ENCODE measurements at regions not wholly inside any gene's neighbourhood (a gene's known extent, or its start where the extent isn't known, plus 50 kb on each side); places are given as distances from the start of the nearest gene placed in this dataset.

DNA sequence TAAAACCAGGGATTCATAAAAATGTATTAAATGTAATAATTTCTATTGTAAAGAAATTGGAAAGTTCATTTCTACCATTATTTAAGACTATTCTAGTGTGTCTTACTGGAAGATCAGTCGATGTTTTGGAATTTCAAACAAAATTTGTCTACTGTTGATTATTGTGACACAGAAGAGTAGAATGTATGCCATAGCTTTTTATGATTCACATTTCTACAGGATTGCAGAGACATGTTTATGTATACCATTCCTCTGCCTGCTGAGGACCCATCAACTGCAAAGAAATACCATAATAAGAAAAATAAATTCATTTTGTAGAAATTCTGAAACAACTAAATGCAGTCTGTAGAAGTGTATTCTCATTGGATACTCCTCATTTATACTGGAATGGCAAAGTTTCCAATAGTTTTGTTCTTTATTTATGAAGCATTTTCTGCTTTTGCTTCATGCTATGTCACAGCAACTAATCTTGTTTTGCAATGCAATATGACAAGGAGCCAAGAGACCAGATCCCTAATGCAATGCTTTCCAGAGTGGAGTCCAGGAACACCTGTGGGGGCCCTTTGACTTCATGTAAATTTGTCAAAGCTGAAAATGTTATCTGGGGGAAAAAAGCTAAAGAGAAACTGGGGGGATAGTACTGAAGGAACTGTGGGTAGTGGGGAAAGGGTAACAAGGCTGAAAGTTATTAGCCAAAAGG lies 172.9 kb upstream of the LRIG3 start:
- H3K9me3 Mint-ChIP-seq = no peaks in the 10 kb centered on the region
- H3K27me3 Mint-ChIP-seq = no peaks in the 10 kb centered on the region
- DNase-seq (ENCODE audit: extremely low spot score, unreplicated experiment) = no peak
- H3K4me3 Mint-ChIP-seq = no peak overlapping the region
- TF ChIP-seq, protein P1, sequence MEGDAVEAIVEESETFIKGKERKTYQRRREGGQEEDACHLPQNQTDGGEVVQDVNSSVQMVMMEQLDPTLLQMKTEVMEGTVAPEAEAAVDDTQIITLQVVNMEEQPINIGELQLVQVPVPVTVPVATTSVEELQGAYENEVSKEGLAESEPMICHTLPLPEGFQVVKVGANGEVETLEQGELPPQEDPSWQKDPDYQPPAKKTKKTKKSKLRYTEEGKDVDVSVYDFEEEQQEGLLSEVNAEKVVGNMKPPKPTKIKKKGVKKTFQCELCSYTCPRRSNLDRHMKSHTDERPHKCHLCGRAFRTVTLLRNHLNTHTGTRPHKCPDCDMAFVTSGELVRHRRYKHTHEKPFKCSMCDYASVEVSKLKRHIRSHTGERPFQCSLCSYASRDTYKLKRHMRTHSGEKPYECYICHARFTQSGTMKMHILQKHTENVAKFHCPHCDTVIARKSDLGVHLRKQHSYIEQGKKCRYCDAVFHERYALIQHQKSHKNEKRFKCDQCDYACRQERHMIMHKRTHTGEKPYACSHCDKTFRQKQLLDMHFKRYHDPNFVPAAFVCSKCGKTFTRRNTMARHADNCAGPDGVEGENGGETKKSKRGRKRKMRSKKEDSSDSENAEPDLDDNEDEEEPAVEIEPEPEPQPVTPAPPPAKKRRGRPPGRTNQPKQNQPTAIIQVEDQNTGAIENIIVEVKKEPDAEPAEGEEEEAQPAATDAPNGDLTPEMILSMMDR (conservative IDR thresholded peaks at IDR 0.05) = no peak
- H3K4me1 Mint-ChIP-seq (ENCODE audit: unreplicated experiment) = no peaks in the 10 kb centered on the region
- H3K36me3 Mint-ChIP-seq = no peaks in the 10 kb centered on the region
- no peak overlapping the region for H3K27ac Mint-ChIP-seq

DNA sequence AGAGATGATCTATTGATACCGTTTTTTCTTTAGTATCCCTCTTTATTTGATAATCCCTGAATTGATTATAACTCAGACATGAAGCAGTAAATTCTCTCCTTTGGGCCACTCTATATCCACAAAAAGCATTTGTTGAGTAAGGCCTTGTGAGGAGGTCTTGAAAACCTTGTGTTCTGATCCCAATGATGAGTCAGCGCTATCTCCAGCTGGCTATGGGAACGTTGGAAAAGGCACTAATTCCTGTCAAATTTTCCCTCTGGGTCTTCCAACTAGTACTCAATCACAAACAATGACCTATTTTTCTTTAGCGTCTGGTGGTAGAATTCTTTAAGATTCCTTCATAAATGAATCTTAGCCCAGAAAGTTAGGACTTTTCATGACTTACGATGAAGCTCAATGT lies 168.4 kb upstream of the LRIG3 start:
- DNase-seq (ENCODE audit: extremely low spot score, unreplicated experiment) = no peak
- Mint-ChIP-seq H3K27me3 (no peaks in the 10 kb centered on the region), H3K4me3 (no peak overlapping the region), H3K9me3 (no peaks in the 10 kb centered on the region), H3K4me1 (ENCODE audit: unreplicated experiment) (peaks cover 35% of the 10 kb centered on the region), H3K27ac (no peak overlapping the region), H3K36me3 (no peaks in the 10 kb centered on the region)
- TF ChIP-seq, protein P1 (conservative IDR thresholded peaks at IDR 0.05) = no peak

DNA sequence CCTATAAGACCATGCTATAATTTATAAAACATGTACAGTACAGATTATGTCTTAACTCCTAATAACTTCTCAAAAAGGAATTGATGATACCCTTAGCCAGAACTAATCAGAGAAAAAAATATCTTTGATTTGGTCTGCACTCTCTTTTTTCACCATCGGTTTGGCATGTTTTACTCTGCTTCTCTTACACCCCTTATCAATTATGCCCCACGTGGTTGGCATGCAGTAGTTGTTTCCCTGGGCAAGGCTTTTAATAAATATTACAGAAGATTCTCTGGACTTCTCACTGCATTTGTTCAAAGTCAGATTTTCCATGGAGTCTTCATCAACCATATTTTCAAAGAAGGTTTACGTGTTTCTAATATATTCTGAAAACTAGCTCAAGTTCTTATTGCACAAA lies 167.4 kb upstream of the LRIG3 start:
- H3K4me1 Mint-ChIP-seq (ENCODE audit: unreplicated experiment) = peaks cover 37% of the 10 kb centered on the region
- no peaks in the 10 kb centered on the region for H3K36me3 Mint-ChIP-seq
- H3K4me3 Mint-ChIP-seq = no peak overlapping the region
- TF ChIP-seq, protein P1 (conservative IDR thresholded peaks at IDR 0.05) = no peak
- H3K9me3 Mint-ChIP-seq = no peaks in the 10 kb centered on the region
- H3K27me3 Mint-ChIP-seq = no peaks in the 10 kb centered on the region
- no peak for DNase-seq (ENCODE audit: extremely low spot score, unreplicated experiment)
- H3K27ac Mint-ChIP-seq = no peak overlapping the region

DNA sequence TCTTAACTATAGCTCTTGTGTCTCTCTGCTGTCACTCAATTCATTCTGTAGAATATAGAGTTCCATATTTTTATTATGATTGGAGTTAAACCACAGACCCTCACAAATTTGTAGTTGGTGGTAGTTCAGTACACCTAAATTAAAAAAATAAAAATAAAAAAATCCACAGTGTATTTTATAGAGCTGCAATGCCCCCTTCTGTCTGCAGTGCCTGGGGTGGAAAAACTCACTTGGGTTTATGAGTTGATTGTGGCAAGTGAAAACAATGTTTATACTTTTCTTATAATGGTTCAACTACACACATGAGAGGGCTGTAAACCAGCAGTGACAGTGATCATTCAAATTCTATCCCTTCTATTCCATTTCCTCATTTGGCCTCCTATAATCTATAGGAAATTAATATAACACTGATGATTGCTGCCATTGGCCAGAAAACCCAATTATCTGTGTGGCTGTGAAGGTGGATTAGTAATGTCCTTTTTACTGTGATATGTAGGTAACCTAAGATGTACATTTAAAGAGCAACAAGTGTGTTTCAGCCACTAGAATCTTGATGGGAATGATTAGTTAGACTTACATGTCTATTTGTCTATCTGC lies 166.9 kb upstream of the LRIG3 start:
- TF ChIP-seq, protein P1 (conservative IDR thresholded peaks at IDR 0.05) = peak; percentile 62
- no peak overlapping the region for H3K4me3 Mint-ChIP-seq
- no peak overlapping the region for H3K27ac Mint-ChIP-seq
- DNase-seq (ENCODE audit: extremely low spot score, unreplicated experiment) = no peak
- peaks cover 37% of the 10 kb centered on the region for H3K4me1 Mint-ChIP-seq (ENCODE audit: unreplicated experiment)
- no peaks in the 10 kb centered on the region for H3K36me3 Mint-ChIP-seq
- H3K27me3 Mint-ChIP-seq = no peaks in the 10 kb centered on the region
- no peaks in the 10 kb centered on the region for H3K9me3 Mint-ChIP-seq

DNA sequence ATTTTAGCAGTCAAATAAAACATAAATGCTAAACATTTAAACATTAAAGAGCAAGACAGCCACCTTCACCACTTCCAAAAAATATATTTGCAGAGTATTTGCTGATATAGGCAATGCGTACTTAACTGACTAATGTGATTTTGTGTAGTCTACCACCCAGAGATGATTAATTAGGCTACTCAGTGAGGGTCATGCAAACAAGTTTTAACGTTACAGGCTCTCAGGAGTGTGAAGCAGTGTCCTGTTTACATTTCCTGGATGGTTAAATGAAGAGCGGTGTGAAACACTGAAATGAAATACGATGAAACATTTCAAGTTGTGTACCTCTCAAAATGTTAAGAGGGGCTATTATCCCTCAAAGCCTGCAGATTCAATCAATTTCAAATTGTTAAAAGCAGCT lies 165.8 kb upstream of the LRIG3 start:
- Mint-ChIP-seq H3K27me3 (no peaks in the 10 kb centered on the region), H3K36me3 (no peaks in the 10 kb centered on the region), H3K4me3 (no peak overlapping the region), H3K27ac (no peak overlapping the region), H3K9me3 (no peaks in the 10 kb centered on the region), H3K4me1 (ENCODE audit: unreplicated experiment) (peaks cover 37% of the 10 kb centered on the region)
- DNase-seq (ENCODE audit: extremely low spot score, unreplicated experiment) = no peak
- TF ChIP-seq, protein P1 (conservative IDR thresholded peaks at IDR 0.05) = no peak
